ENCODE measurements at regions not wholly inside any gene's neighbourhood (a gene's known extent, or its start where the extent isn't known, plus 50 kb on each side); places are given as distances from the start of the nearest gene placed in this dataset.

GRCh38 chr22:49448526-49448925 is 379.1 kb downstream of the BRD1 start:
- TF ChIP-seq EZH2 (IDR thresholded peaks at IDR 0.05; ENCODE audit: low read length, unreplicated experiment) (no peak), CTCF (conservative IDR thresholded peaks at IDR 0.05; ENCODE audit: low read depth, low read length) (no peak)

Measured in PC-3 (cell line).